Non-pigmented ciliary epithelial cell (primary cell): ENCODE measurements at regions not wholly inside any gene's neighbourhood (a gene's known extent, or its start where the extent isn't known, plus 50 kb on each side); places are given as distances from the start of the nearest gene placed in this dataset.
A peak's percentile ranks its signal among the peaks of the same experiment; 100 is the strongest.

Source experiments
- DNase-seq: peaks from one replicate; pipeline ENCODE4 v3.0.0-alpha.2; 2010; ENCODE audit warnings: low read depth

GRCh38 chr1:233518344-233518743 lies 95.6 kb upstream of the KCNK1 start:
- no peak for DNase-seq

DNA sequence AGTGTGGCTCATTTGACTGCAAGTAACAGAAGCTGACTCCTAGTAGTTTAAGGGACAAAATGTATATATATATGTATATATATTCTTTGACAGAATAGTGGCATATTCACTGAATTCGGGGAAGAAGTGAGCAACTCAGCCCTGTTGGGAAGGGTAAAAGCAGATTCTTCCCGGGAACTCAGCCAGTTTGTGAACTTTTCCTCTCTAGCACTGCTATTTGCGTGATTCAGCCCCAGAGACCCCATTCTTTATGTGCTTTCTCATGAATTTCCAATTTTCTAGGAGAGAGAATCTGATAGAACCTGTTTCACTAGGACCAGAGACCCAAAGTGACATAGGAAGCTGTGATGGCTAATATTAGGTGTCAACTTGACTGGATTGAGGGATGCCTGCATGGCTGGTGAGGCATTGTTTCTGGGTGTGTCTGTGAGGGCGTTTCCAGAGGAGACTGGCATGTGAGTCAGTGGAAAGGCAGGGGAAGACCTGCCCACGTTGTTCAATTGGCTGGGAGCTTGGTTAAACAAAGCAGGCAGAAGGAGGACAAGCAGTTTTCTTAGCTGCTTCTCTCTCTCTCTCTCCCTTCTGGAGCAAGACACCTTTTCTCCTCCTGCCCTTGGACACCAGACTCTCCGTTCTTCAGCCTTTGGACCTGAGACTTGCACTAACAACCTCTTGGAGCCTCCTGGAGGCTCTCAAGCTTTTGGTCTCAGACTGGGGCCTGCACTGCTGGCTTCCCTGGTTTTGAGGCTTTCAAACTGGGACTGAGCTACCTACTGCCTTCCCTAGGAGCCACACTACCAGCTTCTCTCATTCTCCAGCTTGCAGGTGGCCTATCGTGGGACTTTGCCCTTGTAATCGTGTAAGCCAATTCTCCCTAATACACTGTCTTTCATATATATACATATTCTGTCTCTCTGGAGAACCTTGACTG lies 93.4 kb upstream of the KCNK1 start:
- DNase-seq, result no peak

DNA sequence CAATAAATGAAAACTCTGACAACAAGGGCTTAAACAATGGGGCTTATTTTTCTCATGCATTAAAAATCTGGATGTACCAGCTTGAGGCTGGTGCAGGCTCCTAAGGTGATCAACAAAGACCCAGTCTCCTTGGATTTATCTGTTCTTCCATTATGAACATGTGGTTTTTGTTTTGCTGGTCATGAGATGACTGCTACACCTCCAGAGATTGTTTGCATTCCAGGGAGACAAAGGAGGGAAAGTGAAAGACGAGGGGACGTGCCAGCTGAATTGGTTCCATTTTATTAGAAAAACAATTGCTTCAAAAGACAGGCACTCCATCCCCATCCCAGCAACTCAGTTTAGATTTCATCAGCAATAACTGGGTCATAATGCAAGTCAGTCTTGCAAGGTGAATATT lies 90.9 kb upstream of the KCNK1 start:
- DNase-seq, result no peak

DNA sequence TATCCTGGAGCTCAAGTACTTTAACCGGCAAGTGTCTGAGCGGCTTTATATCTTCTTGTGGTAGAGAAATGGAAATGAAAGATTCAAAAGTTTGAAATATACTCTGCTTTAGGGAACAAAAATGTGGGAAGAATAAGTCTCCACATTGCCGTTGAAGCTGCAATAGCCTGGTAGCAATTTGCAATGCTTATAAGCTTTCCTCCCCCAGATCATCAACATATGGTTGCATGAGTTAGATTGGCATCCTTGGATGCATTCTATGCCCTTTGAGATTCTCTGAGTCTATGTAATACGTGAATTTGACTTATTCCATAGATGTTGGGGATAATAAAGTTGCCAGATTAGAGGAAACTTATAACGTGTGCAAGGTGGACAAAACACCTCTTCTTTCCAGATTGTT lies 86.1 kb upstream of the KCNK1 start:
- no peak for DNase-seq

DNA sequence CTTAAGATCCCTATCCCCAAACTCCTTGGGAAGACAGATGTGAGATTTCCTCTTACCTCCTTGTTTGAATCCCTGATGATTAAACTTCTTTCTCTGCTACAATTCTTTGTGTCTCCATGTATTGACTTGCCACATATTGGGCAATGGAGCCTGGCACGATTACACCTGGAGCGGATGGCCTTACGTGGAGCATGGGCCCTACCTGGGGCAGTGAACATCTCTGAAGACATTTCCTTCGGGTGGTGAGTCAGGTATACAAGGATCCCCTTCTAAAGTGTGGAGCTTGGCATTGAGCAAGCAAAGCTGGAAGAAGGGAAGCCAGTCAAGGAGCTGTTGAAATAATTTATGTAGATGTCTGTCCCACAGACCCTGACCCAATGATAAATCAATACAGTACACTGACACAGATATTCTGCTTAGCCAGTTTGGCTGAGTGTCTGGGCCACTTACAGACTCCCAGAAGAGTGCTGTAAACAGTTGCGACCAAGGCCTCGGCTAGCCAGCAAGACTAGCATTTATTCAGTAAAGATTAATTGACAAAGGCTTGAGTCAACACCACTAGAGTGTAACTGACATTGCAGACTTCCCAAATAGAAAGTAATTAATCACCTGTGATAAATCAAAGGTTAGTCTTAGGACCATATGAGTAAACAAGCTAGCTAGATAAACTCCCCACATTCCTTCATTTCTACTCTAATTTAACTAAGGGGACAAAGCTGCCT lies 83.1 kb upstream of the KCNK1 start:
- no peak for DNase-seq

- no peak for DNase-seq
Measured at GRCh38 chr1:233540816-233541215, 73.1 kb upstream of the KCNK1 start.

GRCh38 chr1:233543338-233544255 lies 70.3 kb upstream of the KCNK1 start:
- peak; percentile 92 for DNase-seq

DNA sequence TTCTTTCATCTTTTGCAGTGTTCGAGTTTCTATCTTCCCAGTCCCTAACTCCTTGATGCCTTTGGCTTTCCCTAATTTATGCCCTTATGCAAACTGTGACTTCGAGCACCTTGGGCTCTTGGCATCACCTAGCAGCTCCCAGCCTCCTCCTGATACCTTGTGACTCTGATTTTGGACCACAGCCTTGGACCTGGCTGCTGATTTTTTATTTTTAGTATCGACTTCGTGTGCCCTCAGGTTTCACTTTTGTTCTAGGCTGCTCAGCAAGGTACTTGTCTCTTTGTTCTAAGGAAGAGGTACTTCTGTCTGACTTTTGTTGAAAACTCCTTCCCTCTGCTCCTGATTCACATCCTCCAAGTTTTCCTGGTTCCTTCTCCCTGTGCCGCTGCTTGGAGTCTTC lies 69.6 kb upstream of the KCNK1 start:
- DNase-seq, result no peak

- DNase-seq, result no peak
Measured at GRCh38 chr1:233547726-233548125, 66.2 kb upstream of the KCNK1 start.

DNA sequence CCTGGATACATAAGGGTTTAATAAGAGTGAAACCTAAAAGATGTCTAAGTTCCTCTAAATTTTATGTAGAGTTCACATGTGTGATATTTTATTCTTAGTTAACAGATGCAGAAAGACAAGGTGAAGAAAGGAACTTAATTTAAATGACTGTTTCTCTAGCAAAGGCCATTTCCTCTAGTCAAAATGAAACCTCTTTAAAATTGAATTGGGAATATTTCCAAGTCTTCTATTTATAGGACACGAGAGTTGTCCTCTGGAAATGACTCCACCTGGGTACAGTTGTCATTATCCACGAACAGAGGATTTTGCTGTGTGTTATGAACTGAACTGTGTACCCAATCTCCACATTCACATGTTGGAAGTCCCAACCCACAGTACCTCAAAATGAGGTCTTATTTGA lies 64.5 kb upstream of the KCNK1 start:
- DNase-seq, result no peak

DNA sequence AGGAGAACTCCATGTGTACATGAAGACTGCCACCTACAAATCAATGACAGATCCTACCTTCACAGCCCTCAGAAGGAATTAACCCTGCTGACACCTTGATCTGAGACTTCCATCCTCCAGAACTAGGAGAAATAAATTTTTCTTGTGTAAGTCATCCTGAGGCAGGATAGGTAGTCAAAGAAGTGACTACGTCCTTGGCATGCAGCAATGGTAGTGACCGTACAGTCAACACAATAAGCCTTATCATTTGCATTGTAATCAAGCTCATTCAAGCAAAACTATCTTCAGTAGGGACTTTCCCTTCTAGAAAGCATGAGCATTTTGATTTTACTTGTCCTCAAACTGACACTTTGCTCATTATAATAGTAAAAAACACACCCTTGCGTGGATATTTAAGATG lies 64.0 kb upstream of the KCNK1 start:
- no peak for DNase-seq

DNA sequence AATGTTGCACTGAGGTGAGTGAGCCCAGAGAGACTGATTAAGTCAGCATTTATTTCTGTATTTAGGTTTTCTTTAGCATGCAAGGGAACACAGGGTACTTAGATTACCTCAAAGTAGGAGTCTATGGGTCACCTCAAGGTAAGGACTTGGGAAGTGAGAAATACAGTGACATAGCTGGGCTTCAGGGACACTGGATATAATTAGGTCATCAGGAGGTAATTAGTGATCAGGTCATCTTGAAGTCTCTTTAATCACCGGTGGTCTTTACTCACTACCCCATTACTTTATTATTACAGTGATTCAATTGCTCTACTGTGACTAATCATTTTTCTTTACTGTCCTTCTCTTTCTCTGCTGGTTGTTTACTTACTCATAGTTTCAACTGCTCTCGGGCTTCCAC lies 59.9 kb upstream of the KCNK1 start:
- no peak for DNase-seq

DNA sequence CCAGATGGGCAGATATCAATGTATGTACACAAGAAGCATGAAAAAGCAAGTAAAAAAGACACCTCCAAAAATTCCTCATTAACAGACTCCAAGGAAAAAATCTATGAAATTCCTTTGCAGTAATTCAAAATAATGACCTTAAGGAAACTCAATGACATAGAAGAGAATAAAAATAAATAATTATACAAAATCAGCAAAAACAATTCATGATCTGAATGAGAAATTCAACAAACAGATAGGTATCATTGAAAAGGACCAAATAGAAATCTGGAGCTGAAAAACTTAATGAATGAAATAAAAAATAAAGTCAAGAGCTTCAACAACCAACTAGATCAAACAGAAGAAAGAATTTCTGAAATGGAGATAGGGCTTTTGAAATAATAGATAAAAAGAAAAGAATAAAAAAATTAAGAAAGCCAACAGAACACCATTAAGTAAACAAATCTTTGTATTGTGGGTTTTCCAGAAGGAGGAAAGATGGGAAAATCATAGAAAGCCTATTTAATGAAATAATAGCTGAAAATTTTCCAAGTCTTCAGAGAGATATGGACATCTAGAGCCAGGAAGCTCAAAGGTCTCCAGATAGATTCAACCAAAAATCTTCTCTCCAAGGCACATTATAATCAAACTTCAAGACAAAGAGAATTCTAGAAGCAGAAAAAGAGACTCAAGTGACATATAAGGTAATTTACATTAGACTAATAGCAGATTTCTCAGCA lies 52.0 kb upstream of the KCNK1 start:
- no peak for DNase-seq
